ENCODE measurements at regions not wholly inside any gene's neighbourhood (a gene's known extent, or its start where the extent isn't known, plus 50 kb on each side); places are given as distances from the start of the nearest gene placed in this dataset.

DNA sequence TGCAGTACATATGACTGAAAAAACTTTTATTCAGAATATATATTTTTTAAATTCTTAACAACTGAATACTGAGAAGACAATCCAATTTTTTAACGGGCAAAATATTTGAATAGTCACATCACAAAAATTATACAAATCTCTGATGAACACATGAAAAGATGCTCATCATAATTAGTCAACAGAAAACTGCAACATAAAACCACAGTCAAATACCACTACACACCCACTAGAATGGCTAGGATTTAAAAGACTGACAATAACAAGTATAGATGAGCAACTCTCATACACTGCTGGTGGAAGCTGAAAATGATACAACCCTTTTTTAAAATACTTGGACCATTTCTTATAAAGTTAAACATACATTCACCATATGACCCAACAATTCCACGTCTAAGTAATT is 87.7 kb upstream of the TNFSF4 start:
- Histone ChIP-seq H3K4me3 (ENCODE audit: low read length) (no peak overlapping the region), H3K27ac (ENCODE audit: low read length) (no peak overlapping the region), H3K79me2 (ENCODE audit: low read length) (no peaks in the 10 kb centered on the region), H3K9me3 (ENCODE audit: low read length) (no peaks in the 10 kb centered on the region), H3K27me3 (ENCODE audit: low read length) (0 out of 2 replicates have a peak, but pooled peaks cover 2% of the 10 kb centered on the region), H3K9me2 (replicated peaks; ENCODE audit: insufficient read depth, low read length) (no peaks in the 10 kb centered on the region), H3K9ac (ENCODE audit: low read length) (no peak overlapping the region), H3K4me2 (ENCODE audit: low read depth, low read length, poor library complexity, severe bottlenecking) (no peak overlapping the region), H2AFZ (ENCODE audit: low read length) (no peak overlapping the region), H3K4me1 (ENCODE audit: low read length) (no peaks in the 10 kb centered on the region), H3K36me3 (ENCODE audit: insufficient read depth, low read length) (no peaks in the 10 kb centered on the region), H4K20me1 (ENCODE audit: insufficient read depth, low read depth, low read length) (no peaks in the 10 kb centered on the region)
- no peak for DNase-seq

DNA sequence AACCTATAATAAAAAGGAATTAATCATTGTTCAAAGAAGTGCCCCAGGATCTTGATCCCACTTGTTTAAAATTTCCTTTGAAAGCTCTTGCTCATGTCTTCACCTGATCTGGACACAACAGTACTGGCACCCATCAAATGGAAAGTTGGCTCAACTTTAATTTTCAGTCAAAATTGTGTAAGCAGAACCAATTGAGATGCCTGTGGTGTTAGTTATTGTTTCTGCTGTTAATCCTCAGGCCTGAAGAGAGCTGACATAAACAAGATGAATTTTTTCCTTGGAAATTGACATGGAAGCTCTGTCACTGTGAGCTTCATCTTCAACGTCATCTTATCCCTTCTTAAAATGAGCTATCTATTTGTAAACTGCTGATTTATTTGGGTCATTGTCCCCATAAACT is 88.3 kb upstream of the TNFSF4 start:
- H3K79me2 ChIP-seq (ENCODE audit: low read length) = no peaks in the 10 kb centered on the region
- 0 out of 2 replicates have a peak, but pooled peaks cover 2% of the 10 kb centered on the region for H3K27me3 ChIP-seq (ENCODE audit: low read length)
- H3K9me3 ChIP-seq (ENCODE audit: low read length) = no peaks in the 10 kb centered on the region
- H3K9ac ChIP-seq (ENCODE audit: low read length) = no peak overlapping the region
- H3K9me2 ChIP-seq (replicated peaks; ENCODE audit: insufficient read depth, low read length) = no peaks in the 10 kb centered on the region
- H3K36me3 ChIP-seq (ENCODE audit: insufficient read depth, low read length) = no peaks in the 10 kb centered on the region
- no peak overlapping the region for H2AFZ ChIP-seq (ENCODE audit: low read length)
- H3K4me1 ChIP-seq (ENCODE audit: low read length) = no peaks in the 10 kb centered on the region
- H4K20me1 ChIP-seq (ENCODE audit: insufficient read depth, low read depth, low read length) = no peaks in the 10 kb centered on the region
- H3K4me2 ChIP-seq (ENCODE audit: low read depth, low read length, poor library complexity, severe bottlenecking) = no peak overlapping the region
- DNase-seq = no peak
- no peak overlapping the region for H3K27ac ChIP-seq (ENCODE audit: low read length)
- H3K4me3 ChIP-seq (ENCODE audit: low read length) = no peak overlapping the region

DNA sequence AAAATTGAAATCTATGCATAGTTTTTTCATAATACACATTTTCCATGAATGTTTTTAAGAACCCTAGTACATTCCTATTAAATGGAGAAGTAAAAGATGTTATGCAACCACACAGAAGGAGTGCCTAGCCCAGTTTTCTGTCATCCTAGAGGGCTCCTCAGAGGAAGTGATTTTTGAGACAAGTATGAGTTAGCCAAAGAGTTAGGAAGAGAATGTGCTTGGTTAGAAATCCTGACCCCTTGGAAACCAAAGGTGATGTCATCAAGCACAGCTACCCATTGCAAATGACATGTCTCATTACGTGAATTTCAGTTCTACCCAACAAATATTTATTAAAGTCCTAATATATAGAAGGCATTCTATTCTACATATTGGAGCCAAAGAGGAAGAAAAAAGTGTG is 88.9 kb upstream of the TNFSF4 start:
- Histone ChIP-seq H3K79me2 (ENCODE audit: low read length) (no peaks in the 10 kb centered on the region), H3K4me1 (ENCODE audit: low read length) (no peaks in the 10 kb centered on the region), H2AFZ (ENCODE audit: low read length) (no peak overlapping the region), H3K4me2 (ENCODE audit: low read depth, low read length, poor library complexity, severe bottlenecking) (no peak overlapping the region), H3K36me3 (ENCODE audit: insufficient read depth, low read length) (no peaks in the 10 kb centered on the region), H3K27me3 (ENCODE audit: low read length) (0 out of 2 replicates have a peak, but pooled peaks cover 2% of the 10 kb centered on the region), H4K20me1 (ENCODE audit: insufficient read depth, low read depth, low read length) (no peaks in the 10 kb centered on the region), H3K27ac (ENCODE audit: low read length) (no peak overlapping the region), H3K4me3 (ENCODE audit: low read length) (no peak overlapping the region), H3K9me2 (replicated peaks; ENCODE audit: insufficient read depth, low read length) (no peaks in the 10 kb centered on the region), H3K9ac (ENCODE audit: low read length) (no peak overlapping the region), H3K9me3 (ENCODE audit: low read length) (no peaks in the 10 kb centered on the region)
- no peak for DNase-seq

DNA sequence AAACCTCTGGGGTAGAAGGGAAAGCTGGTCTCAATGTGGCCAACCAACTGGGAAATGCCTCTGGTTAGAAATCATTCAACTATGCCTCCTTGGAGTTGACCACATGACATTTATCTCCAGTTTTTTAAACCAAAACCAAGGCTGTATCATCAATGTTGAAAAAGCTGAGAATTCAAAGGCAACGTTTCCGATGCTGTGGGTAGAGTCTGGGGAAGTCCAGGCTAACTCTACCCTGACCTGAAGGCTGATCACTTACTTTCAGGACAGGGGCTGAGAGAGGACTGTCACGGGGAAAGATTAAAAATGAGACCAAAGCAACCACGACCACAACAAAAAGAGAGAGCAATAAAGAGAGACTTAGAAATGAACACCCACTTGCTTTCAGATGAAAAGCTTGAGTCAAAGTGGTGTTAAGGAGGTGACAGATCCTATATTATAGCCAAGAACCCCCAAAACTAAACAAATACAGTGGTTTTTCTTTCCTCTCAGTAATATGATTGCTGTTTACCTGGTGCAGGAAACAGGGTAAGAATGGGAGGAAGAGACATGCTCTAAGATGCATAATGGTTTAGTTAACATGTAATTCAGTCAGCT is 90.8 kb upstream of the TNFSF4 start:
- H3K4me3 ChIP-seq (ENCODE audit: low read length) = no peak overlapping the region
- H3K27me3 ChIP-seq (ENCODE audit: low read length) = 0 out of 2 replicates have a peak, but pooled peaks cover 2% of the 10 kb centered on the region
- no peaks in the 10 kb centered on the region for H4K20me1 ChIP-seq (ENCODE audit: insufficient read depth, low read depth, low read length)
- H3K9ac ChIP-seq (ENCODE audit: low read length) = no peak overlapping the region
- H3K9me3 ChIP-seq (ENCODE audit: low read length) = no peaks in the 10 kb centered on the region
- no peaks in the 10 kb centered on the region for H3K36me3 ChIP-seq (ENCODE audit: insufficient read depth, low read length)
- H2AFZ ChIP-seq (ENCODE audit: low read length) = no peak overlapping the region
- H3K9me2 ChIP-seq (replicated peaks; ENCODE audit: insufficient read depth, low read length) = no peaks in the 10 kb centered on the region
- no peak overlapping the region for H3K4me2 ChIP-seq (ENCODE audit: low read depth, low read length, poor library complexity, severe bottlenecking)
- no peaks in the 10 kb centered on the region for H3K79me2 ChIP-seq (ENCODE audit: low read length)
- H3K27ac ChIP-seq (ENCODE audit: low read length) = no peak overlapping the region
- no peaks in the 10 kb centered on the region for H3K4me1 ChIP-seq (ENCODE audit: low read length)
- no peak for DNase-seq

DNA sequence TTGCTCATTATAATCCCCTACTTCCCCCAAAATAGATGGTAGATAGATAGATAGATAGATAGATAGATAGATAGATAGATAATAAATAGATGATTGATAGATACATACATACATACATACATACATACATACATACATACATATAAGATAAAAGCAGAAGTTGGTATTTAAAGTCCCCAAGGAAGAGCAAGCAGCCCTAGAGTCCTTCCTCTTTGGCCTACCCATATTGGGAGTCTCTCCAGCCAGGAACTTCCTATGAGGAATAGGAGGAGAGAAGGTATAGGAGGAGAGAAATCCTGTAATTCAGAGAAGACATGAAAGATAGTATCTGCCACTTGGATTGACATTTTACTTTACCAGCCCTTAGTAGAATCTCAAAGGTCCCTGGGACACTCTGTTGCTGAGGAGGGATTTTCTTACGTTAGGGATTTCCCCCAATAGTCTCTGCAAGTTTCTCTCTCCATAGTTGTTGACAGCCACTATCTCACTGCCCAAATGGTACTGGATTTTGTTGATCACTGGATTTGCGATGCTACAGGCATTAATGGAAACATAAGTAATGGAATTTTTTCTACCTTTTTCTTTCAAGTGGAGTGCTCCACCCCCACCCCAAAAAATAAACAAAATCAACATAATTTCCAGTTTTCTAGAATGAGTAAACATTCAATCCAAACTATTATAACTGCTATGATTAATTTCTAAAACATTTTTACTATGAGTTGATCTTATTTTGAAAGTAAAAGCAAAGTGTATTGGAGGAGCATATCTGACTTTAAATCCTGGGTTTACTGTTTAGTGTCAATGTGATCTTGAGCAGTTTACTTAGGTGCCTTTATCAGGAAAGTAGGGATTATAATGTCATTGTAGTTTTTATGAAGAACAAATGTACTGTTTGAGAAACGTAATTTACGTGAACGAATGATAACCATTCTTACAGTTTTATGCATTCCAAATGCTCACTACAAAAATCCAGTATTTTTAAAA is 93.2 kb upstream of the TNFSF4 start:
- DNase-seq = no peak
- Histone ChIP-seq H3K9ac (ENCODE audit: low read length) (no peak overlapping the region), H3K4me1 (ENCODE audit: low read length) (no peaks in the 10 kb centered on the region), H3K9me2 (replicated peaks; ENCODE audit: insufficient read depth, low read length) (no peaks in the 10 kb centered on the region), H3K27me3 (ENCODE audit: low read length) (0 out of 2 replicates have a peak, but pooled peaks cover 2% of the 10 kb centered on the region), H3K4me3 (ENCODE audit: low read length) (no peak overlapping the region), H3K36me3 (ENCODE audit: insufficient read depth, low read length) (no peaks in the 10 kb centered on the region), H3K79me2 (ENCODE audit: low read length) (no peaks in the 10 kb centered on the region), H4K20me1 (ENCODE audit: insufficient read depth, low read depth, low read length) (no peaks in the 10 kb centered on the region), H3K27ac (ENCODE audit: low read length) (no peak overlapping the region), H3K4me2 (ENCODE audit: low read depth, low read length, poor library complexity, severe bottlenecking) (no peak overlapping the region), H3K9me3 (ENCODE audit: low read length) (no peaks in the 10 kb centered on the region), H2AFZ (ENCODE audit: low read length) (no peak overlapping the region)

DNA sequence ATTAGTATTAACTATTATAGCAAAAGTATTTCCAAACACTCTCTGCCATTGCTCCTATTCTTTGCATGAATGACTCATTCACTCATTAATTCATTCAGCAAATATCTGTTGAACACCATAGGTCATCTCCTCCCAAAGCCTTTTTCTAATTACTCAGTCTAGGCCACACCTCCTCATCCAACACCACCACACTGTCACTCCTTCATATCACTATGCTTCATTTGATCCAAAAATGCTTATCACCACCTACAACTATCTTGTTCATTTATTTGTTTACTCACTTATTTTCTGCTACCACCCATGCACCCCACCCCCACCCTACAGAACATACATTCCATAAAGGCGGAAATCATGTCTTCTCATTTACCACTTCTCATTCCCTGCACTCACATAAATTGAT is 94.4 kb upstream of the TNFSF4 start:
- no peak for DNase-seq
- Histone ChIP-seq H3K9ac (ENCODE audit: low read length) (no peak overlapping the region), H3K9me2 (replicated peaks; ENCODE audit: insufficient read depth, low read length) (no peaks in the 10 kb centered on the region), H3K9me3 (ENCODE audit: low read length) (no peaks in the 10 kb centered on the region), H3K4me2 (ENCODE audit: low read depth, low read length, poor library complexity, severe bottlenecking) (no peak overlapping the region), H4K20me1 (ENCODE audit: insufficient read depth, low read depth, low read length) (no peaks in the 10 kb centered on the region), H3K27ac (ENCODE audit: low read length) (no peak overlapping the region), H3K4me3 (ENCODE audit: low read length) (no peak overlapping the region), H2AFZ (ENCODE audit: low read length) (no peak overlapping the region), H3K79me2 (ENCODE audit: low read length) (no peaks in the 10 kb centered on the region), H3K27me3 (ENCODE audit: low read length) (0 out of 2 replicates have a peak, but pooled peaks cover 2% of the 10 kb centered on the region), H3K36me3 (ENCODE audit: insufficient read depth, low read length) (no peaks in the 10 kb centered on the region), H3K4me1 (ENCODE audit: low read length) (no peaks in the 10 kb centered on the region)

DNA sequence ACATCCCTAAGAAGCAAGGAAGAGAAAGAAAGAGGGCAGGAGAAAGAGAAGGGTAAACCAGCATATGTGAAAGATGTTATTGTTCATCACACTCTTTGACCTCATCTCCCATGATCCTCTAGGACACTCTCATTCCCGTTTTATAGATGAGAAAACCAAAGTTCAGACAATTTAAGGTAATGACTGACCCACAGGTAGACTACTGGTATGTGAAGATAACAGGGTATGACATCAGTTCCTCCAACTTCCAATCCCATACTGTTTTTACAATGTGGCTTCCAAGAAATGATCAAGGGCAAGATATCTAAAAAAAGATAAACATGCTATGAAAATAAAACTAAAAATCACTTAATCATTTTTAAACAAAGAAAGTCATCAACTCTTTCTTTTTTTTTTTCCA is 95.2 kb upstream of the TNFSF4 start:
- H3K79me2 ChIP-seq (ENCODE audit: low read length) = no peaks in the 10 kb centered on the region
- no peaks in the 10 kb centered on the region for H3K4me1 ChIP-seq (ENCODE audit: low read length)
- H3K4me3 ChIP-seq (ENCODE audit: low read length) = no peak overlapping the region
- no peaks in the 10 kb centered on the region for H3K36me3 ChIP-seq (ENCODE audit: insufficient read depth, low read length)
- H4K20me1 ChIP-seq (ENCODE audit: insufficient read depth, low read depth, low read length) = no peaks in the 10 kb centered on the region
- H3K9ac ChIP-seq (ENCODE audit: low read length) = no peak overlapping the region
- no peaks in the 10 kb centered on the region for H3K9me2 ChIP-seq (replicated peaks; ENCODE audit: insufficient read depth, low read length)
- no peak overlapping the region for H2AFZ ChIP-seq (ENCODE audit: low read length)
- H3K27ac ChIP-seq (ENCODE audit: low read length) = no peak overlapping the region
- H3K9me3 ChIP-seq (ENCODE audit: low read length) = no peaks in the 10 kb centered on the region
- DNase-seq = no peak
- H3K27me3 ChIP-seq (ENCODE audit: low read length) = 0 out of 2 replicates have a peak, but pooled peaks cover 2% of the 10 kb centered on the region
- no peak overlapping the region for H3K4me2 ChIP-seq (ENCODE audit: low read depth, low read length, poor library complexity, severe bottlenecking)

Measured in Karpas-422 (cell line).